HG03060 (cell line): ENCODE measurements at regions not wholly inside any gene's neighbourhood (a gene's known extent, or its start where the extent isn't known, plus 50 kb on each side); places are given as distances from the start of the nearest gene placed in this dataset.
"Not testable (repeated sequence)": the region's sequence is repeated elsewhere in the genome, so short reads cannot be mapped to it uniquely, and the experiment has no call there.

Source experiments
- ATAC-seq: cut with Tn5 transposase; IDR thresholded peaks from one replicate; pipeline ENCODE4 v1.9.1; 2021; ENCODE audit warnings: low read depth, moderate number of reproducible peaks; ENCODE audit not compliant: unreplicated experiment

- ATAC-seq = no peak
Observed at GRCh38 chr2:65630643-65631042, 198.2 kb upstream of the SPRED2 start.

- ATAC-seq = no peak
Observed at GRCh38 chr2:65628156-65628555, 195.8 kb upstream of the SPRED2 start.

GRCh38 chr2:65626831-65627230 lies 194.4 kb upstream of the SPRED2 start:
- no peak for ATAC-seq

GRCh38 chr2:65625982-65626381 lies 193.6 kb upstream of the SPRED2 start:
- ATAC-seq = no peak

GRCh38 chr2:65622951-65623535 lies 190.6 kb upstream of the SPRED2 start:
- ATAC-seq = no peak

- no peak for ATAC-seq
Observed at GRCh38 chr2:65622499-65622898, 190.1 kb upstream of the SPRED2 start.

- no peak for ATAC-seq
Observed at GRCh38 chr2:65620524-65620923, 188.1 kb upstream of the SPRED2 start.

GRCh38 chr2:65620026-65620425 lies 187.6 kb upstream of the SPRED2 start:
- no peak for ATAC-seq

- ATAC-seq = no peak
Observed at GRCh38 chr2:65615602-65616001, 183.2 kb upstream of the SPRED2 start.

- no peak for ATAC-seq
Observed at GRCh38 chr2:65613968-65614555, 181.7 kb upstream of the SPRED2 start.

GRCh38 chr2:65611488-65611887 lies 179.1 kb upstream of the SPRED2 start:
- ATAC-seq = no peak

- ATAC-seq = no peak
Observed at GRCh38 chr2:65608916-65609315, 176.5 kb upstream of the SPRED2 start.

GRCh38 chr2:65608466-65608865 lies 176.1 kb upstream of the SPRED2 start:
- ATAC-seq = no peak

GRCh38 chr2:65607662-65608305 lies 175.4 kb upstream of the SPRED2 start:
- ATAC-seq = no peak

GRCh38 chr2:65605743-65606058 lies 173.3 kb upstream of the SPRED2 start:
- ATAC-seq = no peak

- ATAC-seq = no peak
Observed at GRCh38 chr2:65605058-65605742, 172.8 kb upstream of the SPRED2 start.

GRCh38 chr2:65604246-65604645 lies 171.8 kb upstream of the SPRED2 start:
- ATAC-seq = no peak

GRCh38 chr2:65602603-65603235 lies 170.3 kb upstream of the SPRED2 start:
- no peak for ATAC-seq

- not testable (repeated sequence) for ATAC-seq
Observed at GRCh38 chr2:65600871-65601270, 168.5 kb upstream of the SPRED2 start.

- ATAC-seq = not testable (repeated sequence)
Observed at GRCh38 chr2:65600351-65600750, 168.0 kb upstream of the SPRED2 start.

- no peak for ATAC-seq
Observed at GRCh38 chr2:65599693-65600092, 167.3 kb upstream of the SPRED2 start.
